K562 (cell line): ENCODE measurements at regions not wholly inside any gene's neighbourhood (a gene's known extent, or its start where the extent isn't known, plus 50 kb on each side); places are given as distances from the start of the nearest gene placed in this dataset.

Experiments
- GATA2 ChIP-seq: sonication (generic); formaldehyde crosslinking; IDR thresholded peaks from 2 replicates; pipeline ENCODE4 v1.4.0; 2020; ENCODE audit warnings: mild to moderate bottlenecking, missing genetic modification reagents
- KLF6 ChIP-seq: fragments of 250-450 bp; sonication (Bioruptor Pico); IDR thresholded peaks from 2 replicates; pipeline ENCODE4 v1.4.0; 2020; ENCODE audit warnings: mild to moderate bottlenecking, moderate library complexity, borderline replicate concordance
- MEF2D ChIP-seq: conservative IDR thresholded peaks from 2 replicates; pipeline ENCODE4 v1.6.1; 2016; ENCODE audit warnings: low read depth, missing genetic modification characterization, missing compliant biosample characterization
- TF ChIP-seq, protein P1 (sequence below), 2 experiments: fragments of 450-650 bp; formaldehyde crosslinking in 1 of 2; IDR thresholded peaks; 2 replicates each; pipeline versions ENCODE4 v1.4.0 to v1.6.1; 2014 to 2020; ENCODE audit warnings: mild to moderate bottlenecking in 2 of 2, borderline replicate concordance in 1 of 2, low read depth in 1 of 2
- TF ChIP-seq, protein P2 (sequence below): fragments of 450-650 bp; IDR thresholded peaks from 2 replicates; pipeline ENCODE4 v1.6.1; 2016; ENCODE audit warnings: low read depth
- TF ChIP-seq, protein P3 (sequence below): fragments of 450-650 bp; IDR thresholded peaks from one replicate; pipeline ENCODE4 v1.6.1; 2018; ENCODE audit warnings: mild to moderate bottlenecking, moderate library complexity; ENCODE audit not compliant: partially characterized antibody
- TF ChIP-seq, protein P4 (sequence below), 3 experiments: IDR thresholded peaks in 2 of 3; conservative IDR thresholded peaks in 1 of 3; 2 replicates each; pipeline ENCODE4 v1.5.1; 2011 to 2012; ENCODE audit warnings: low read length in 3 of 3, mild to moderate bottlenecking in 3 of 3, control low read depth in 2 of 3, improper control_type of control experiment in 1 of 3, inconsistent platforms in 1 of 3, low read depth in 1 of 3, mixed read lengths in 1 of 3, moderate library complexity in 1 of 3; ENCODE audit not compliant: insufficient read depth in 2 of 3
- TF ChIP-seq, protein P5 (sequence below): fragments of 250-450 bp; sonication (Bioruptor Pico); IDR thresholded peaks from 2 replicates; pipeline ENCODE4 v1.8.0; 2021; ENCODE audit warnings: mild to moderate bottlenecking, moderate library complexity

DNA sequence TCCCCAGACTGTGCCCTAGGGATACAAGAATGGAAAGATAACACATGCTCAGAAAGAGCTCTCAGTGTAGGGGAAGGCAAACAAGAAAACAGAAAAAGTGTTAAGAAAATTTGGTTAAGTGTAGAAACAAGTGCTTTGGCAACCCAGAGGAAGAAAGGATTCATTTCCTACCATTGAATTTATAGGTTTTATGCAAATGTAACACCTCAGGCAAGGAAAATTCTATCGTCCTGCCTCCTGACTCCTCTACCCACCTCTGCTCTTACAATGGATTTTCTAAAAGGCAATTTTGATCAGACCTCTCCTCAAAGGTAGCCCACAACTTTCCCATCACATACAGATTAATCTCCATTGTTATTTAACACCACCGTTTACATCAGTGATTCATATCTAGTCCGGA lies 298.7 kb downstream of the RFC3 start:
- TF ChIP-seq, protein P1, sequence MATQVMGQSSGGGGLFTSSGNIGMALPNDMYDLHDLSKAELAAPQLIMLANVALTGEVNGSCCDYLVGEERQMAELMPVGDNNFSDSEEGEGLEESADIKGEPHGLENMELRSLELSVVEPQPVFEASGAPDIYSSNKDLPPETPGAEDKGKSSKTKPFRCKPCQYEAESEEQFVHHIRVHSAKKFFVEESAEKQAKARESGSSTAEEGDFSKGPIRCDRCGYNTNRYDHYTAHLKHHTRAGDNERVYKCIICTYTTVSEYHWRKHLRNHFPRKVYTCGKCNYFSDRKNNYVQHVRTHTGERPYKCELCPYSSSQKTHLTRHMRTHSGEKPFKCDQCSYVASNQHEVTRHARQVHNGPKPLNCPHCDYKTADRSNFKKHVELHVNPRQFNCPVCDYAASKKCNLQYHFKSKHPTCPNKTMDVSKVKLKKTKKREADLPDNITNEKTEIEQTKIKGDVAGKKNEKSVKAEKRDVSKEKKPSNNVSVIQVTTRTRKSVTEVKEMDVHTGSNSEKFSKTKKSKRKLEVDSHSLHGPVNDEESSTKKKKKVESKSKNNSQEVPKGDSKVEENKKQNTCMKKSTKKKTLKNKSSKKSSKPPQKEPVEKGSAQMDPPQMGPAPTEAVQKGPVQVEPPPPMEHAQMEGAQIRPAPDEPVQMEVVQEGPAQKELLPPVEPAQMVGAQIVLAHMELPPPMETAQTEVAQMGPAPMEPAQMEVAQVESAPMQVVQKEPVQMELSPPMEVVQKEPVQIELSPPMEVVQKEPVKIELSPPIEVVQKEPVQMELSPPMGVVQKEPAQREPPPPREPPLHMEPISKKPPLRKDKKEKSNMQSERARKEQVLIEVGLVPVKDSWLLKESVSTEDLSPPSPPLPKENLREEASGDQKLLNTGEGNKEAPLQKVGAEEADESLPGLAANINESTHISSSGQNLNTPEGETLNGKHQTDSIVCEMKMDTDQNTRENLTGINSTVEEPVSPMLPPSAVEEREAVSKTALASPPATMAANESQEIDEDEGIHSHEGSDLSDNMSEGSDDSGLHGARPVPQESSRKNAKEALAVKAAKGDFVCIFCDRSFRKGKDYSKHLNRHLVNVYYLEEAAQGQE (IDR thresholded peaks at IDR 0.05; ENCODE audit: borderline replicate concordance) = no peak
- TF ChIP-seq, protein P1 (CRISPR knock-in tag; IDR thresholded peaks at IDR 0.05; ENCODE audit: low read depth) = no peak
- TF ChIP-seq KLF6 (no peak), GATA2 (CRISPR knock-in tag) (no peak), MEF2D (no peak)
- TF ChIP-seq, protein P2, sequence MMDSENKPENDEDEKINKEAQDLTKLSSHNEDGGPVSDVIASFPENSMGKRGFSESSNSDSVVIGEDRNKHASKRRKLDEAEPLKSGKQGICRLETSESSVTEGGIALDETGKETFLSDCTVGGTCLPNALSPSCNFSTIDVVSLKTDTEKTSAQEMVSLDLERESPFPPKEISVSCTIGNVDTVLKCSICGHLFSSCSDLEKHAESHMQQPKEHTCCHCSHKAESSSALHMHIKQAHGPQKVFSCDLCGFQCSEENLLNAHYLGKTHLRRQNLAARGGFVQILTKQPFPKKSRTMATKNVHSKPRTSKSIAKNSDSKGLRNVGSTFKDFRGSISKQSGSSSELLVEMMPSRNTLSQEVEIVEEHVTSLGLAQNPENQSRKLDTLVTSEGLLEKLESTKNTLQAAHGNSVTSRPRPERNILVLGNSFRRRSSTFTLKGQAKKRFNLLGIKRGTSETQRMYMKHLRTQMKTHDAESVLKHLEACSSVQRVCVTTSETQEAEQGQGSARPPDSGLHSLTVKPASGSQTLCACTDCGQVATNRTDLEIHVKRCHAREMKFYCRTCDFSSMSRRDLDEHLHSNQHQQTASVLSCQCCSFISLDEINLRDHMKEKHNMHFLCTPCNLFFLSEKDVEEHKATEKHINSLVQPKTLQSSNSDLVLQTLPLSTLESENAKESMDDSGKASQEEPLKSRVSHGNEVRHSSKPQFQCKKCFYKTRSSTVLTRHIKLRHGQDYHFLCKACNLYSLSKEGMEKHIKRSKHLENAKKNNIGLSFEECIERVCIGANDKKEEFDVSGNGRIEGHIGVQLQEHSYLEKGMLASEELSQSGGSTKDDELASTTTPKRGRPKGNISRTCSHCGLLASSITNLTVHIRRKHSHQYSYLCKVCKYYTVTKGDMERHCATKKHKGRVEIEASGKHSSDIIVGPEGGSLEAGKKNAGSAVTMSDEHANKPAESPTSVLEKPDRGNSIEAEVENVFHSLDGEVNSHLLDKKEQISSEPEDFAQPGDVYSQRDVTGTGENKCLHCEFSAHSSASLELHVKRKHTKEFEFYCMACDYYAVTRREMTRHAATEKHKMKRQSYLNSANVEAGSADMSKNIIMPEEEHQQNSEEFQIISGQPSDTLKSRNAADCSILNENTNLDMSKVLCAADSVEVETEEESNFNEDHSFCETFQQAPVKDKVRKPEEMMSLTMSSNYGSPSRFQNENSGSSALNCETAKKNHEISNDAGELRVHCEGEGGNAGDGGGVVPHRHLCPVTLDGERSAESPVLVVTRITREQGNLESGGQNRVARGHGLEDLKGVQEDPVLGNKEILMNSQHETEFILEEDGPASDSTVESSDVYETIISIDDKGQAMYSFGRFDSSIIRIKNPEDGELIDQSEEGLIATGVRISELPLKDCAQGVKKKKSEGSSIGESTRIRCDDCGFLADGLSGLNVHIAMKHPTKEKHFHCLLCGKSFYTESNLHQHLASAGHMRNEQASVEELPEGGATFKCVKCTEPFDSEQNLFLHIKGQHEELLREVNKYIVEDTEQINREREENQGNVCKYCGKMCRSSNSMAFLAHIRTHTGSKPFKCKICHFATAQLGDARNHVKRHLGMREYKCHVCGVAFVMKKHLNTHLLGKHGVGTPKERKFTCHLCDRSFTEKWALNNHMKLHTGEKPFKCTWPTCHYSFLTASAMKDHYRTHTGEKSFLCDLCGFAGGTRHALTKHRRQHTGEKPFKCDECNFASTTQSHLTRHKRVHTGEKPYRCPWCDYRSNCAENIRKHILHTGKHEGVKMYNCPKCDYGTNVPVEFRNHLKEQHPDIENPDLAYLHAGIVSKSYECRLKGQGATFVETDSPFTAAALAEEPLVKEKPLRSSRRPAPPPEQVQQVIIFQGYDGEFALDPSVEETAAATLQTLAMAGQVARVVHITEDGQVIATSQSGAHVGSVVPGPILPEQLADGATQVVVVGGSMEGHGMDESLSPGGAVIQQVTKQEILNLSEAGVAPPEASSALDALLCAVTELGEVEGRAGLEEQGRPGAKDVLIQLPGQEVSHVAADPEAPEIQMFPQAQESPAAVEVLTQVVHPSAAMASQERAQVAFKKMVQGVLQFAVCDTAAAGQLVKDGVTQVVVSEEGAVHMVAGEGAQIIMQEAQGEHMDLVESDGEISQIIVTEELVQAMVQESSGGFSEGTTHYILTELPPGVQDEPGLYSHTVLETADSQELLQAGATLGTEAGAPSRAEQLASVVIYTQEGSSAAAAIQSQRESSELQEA = no peak
- TF ChIP-seq, protein P3, sequence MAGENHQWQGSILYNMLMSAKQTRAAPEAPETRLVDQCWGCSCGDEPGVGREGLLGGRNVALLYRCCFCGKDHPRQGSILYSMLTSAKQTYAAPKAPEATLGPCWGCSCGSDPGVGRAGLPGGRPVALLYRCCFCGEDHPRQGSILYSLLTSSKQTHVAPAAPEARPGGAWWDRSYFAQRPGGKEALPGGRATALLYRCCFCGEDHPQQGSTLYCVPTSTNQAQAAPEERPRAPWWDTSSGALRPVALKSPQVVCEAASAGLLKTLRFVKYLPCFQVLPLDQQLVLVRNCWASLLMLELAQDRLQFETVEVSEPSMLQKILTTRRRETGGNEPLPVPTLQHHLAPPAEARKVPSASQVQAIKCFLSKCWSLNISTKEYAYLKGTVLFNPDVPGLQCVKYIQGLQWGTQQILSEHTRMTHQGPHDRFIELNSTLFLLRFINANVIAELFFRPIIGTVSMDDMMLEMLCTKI = no peak
- TF ChIP-seq, protein P4, sequence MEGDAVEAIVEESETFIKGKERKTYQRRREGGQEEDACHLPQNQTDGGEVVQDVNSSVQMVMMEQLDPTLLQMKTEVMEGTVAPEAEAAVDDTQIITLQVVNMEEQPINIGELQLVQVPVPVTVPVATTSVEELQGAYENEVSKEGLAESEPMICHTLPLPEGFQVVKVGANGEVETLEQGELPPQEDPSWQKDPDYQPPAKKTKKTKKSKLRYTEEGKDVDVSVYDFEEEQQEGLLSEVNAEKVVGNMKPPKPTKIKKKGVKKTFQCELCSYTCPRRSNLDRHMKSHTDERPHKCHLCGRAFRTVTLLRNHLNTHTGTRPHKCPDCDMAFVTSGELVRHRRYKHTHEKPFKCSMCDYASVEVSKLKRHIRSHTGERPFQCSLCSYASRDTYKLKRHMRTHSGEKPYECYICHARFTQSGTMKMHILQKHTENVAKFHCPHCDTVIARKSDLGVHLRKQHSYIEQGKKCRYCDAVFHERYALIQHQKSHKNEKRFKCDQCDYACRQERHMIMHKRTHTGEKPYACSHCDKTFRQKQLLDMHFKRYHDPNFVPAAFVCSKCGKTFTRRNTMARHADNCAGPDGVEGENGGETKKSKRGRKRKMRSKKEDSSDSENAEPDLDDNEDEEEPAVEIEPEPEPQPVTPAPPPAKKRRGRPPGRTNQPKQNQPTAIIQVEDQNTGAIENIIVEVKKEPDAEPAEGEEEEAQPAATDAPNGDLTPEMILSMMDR (IDR thresholded peaks at IDR 0.05 in 2 of 3, conservative IDR thresholded peaks at IDR 0.05 in 1 of 3; ENCODE audit: insufficient read depth in 2 of 3, low read depth in 1 of 3, low read length in 3 of 3) = no peak
- TF ChIP-seq, protein P5, sequence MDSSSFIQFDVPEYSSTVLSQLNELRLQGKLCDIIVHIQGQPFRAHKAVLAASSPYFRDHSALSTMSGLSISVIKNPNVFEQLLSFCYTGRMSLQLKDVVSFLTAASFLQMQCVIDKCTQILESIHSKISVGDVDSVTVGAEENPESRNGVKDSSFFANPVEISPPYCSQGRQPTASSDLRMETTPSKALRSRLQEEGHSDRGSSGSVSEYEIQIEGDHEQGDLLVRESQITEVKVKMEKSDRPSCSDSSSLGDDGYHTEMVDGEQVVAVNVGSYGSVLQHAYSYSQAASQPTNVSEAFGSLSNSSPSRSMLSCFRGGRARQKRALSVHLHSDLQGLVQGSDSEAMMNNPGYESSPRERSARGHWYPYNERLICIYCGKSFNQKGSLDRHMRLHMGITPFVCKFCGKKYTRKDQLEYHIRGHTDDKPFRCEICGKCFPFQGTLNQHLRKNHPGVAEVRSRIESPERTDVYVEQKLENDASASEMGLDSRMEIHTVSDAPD (CRISPR knock-in tag) = no peak
